GM23338 (cell line): ENCODE measurements at regions not wholly inside any gene's neighbourhood (a gene's known extent, or its start where the extent isn't known, plus 50 kb on each side); places are given as distances from the start of the nearest gene placed in this dataset.

Experiments used
- ATAC-seq: fragments of 200-7000 bp; cut with Tn5 transposase; 3 replicates; pipeline ENCODE4 v1.9.1; 2020
- DNase-seq: peaks from one replicate; pipeline ENCODE4 v3.0.0-alpha.2; 2015; ENCODE audit warnings: low spot score
- H2AFZ ChIP-seq: fragments of 200-600 bp; sonication (generic); 2 replicates; pipeline ENCODE4 v1.8.0; 2016; ENCODE audit warnings: antibody characterized with exemption, mild to moderate bottlenecking, moderate library complexity
- H3F3A ChIP-seq: fragments of 200-600 bp; sonication (generic); replicated peaks from 2 replicates; pipeline ENCODE4 v1.8.0; 2017; ENCODE audit warnings: antibody characterized with exemption, mixed run types, low read depth
- H3K27ac ChIP-seq: fragments of 200-600 bp; sonication (generic); 2 replicates; pipeline ENCODE4 v1.6.1; 2016; ENCODE audit warnings: low read depth
- H3K27me3 ChIP-seq: fragments of 200-600 bp; sonication (generic); 2 replicates; pipeline ENCODE4 v1.8.0; 2016; ENCODE audit warnings: mild to moderate bottlenecking, mixed run types, moderate library complexity; ENCODE audit not compliant: insufficient read depth
- H3K36me3 ChIP-seq: fragments of 200-600 bp; sonication (generic); 2 replicates; pipeline ENCODE4 v1.8.0; 2016; ENCODE audit warnings: mild to moderate bottlenecking; ENCODE audit not compliant: insufficient read depth
- H3K4me1 ChIP-seq: fragments of 200-600 bp; sonication (generic); 2 replicates; pipeline ENCODE4 v1.8.0; 2016; ENCODE audit warnings: mild to moderate bottlenecking, moderate library complexity; ENCODE audit not compliant: insufficient read depth
- H3K4me2 ChIP-seq: fragments of 200-600 bp; sonication (generic); 2 replicates; pipeline ENCODE4 v1.7.1; 2017; ENCODE audit warnings: mixed run types
- H3K4me3 ChIP-seq: fragments of 200-600 bp; sonication (generic); 2 replicates; pipeline ENCODE4 v1.6.1; 2016; ENCODE audit warnings: mixed run types
- H3K79me2 ChIP-seq: fragments of 200-600 bp; sonication (generic); replicated peaks from 2 replicates; pipeline ENCODE4 v1.8.0; 2017; ENCODE audit warnings: mild to moderate bottlenecking; ENCODE audit not compliant: insufficient read depth
- H3K9me2 ChIP-seq: fragments of 200-600 bp; sonication (generic); 2 replicates; pipeline ENCODE4 v1.8.0; 2017; ENCODE audit not compliant: insufficient read depth
- H4K20me1 ChIP-seq: fragments of 200-600 bp; sonication (generic); replicated peaks from 2 replicates; pipeline ENCODE4 v1.8.0; 2017; ENCODE audit warnings: mild to moderate bottlenecking; ENCODE audit not compliant: insufficient read depth
- H3K27ac Mint-ChIP-seq: 2 replicates; pipeline ENCODE4 v1.8.0; 2020; ENCODE audit warnings: inconsistent platforms, mild to moderate bottlenecking, moderate library complexity, mixed read lengths
- H3K27me3 Mint-ChIP-seq: 3 replicates; pipeline ENCODE4 v1.8.0; 2022; ENCODE audit warnings: low read depth, mild to moderate bottlenecking, moderate library complexity, mixed read lengths, inconsistent platforms; ENCODE audit not compliant: insufficient read depth, poor library complexity
- H3K36me3 Mint-ChIP-seq: 3 replicates; pipeline ENCODE4 v1.8.0; 2021; ENCODE audit warnings: low read depth, mild to moderate bottlenecking, inconsistent platforms, moderate library complexity, mixed read lengths
- H3K4me1 Mint-ChIP-seq: 3 replicates; pipeline ENCODE4 v1.8.0; 2020; ENCODE audit warnings: mild to moderate bottlenecking, inconsistent platforms, mixed read lengths
- H3K4me3 Mint-ChIP-seq: 3 replicates; pipeline ENCODE4 v1.8.0; 2021; ENCODE audit warnings: moderate library complexity, mild to moderate bottlenecking, inconsistent platforms, mixed read lengths
- H3K9me3 Mint-ChIP-seq: 3 replicates; pipeline ENCODE4 v1.8.0; 2020; ENCODE audit warnings: moderate library complexity, mild to moderate bottlenecking, inconsistent platforms, mixed read lengths
- CREB1 ChIP-seq: fragments of 250-450 bp; sonication (Bioruptor Pico); IDR thresholded peaks from 2 replicates; pipeline ENCODE4 v1.5.0; 2020; ENCODE audit warnings: low read depth, mild to moderate bottlenecking, moderate library complexity
- EZH2 ChIP-seq: fragments of 200-600 bp; sonication (generic); IDR thresholded peaks from one replicate; pipeline ENCODE4 v1.8.0; 2017; ENCODE audit warnings: antibody characterized with exemption, mild to moderate bottlenecking, low read depth; ENCODE audit not compliant: unreplicated experiment
- EZH2phosphoT487 ChIP-seq: fragments of 200-600 bp; sonication (generic); IDR thresholded peaks from one replicate; pipeline ENCODE4 v1.8.1; 2018; ENCODE audit warnings: antibody characterized with exemption; ENCODE audit not compliant: unreplicated experiment
- NANOG ChIP-seq: IDR thresholded peaks from 2 replicates; pipeline ENCODE4 v1.6.1; 2016; ENCODE audit warnings: antibody characterized with exemption, borderline replicate concordance
- POLR2AphosphoS5 ChIP-seq: IDR thresholded peaks from 2 replicates; pipeline ENCODE4 v1.6.1; 2016; ENCODE audit warnings: antibody characterized with exemption, low read depth
- STAT1 ChIP-seq: IDR thresholded peaks from one replicate; pipeline ENCODE4 v1.6.1; 2016; ENCODE audit warnings: antibody characterized with exemption; ENCODE audit not compliant: unreplicated experiment
- ZNF114 ChIP-seq: fragments of 250-450 bp; sonication (Bioruptor Pico); IDR thresholded peaks from 2 replicates; pipeline ENCODE4 v1.5.0; 2020; ENCODE audit warnings: mild to moderate bottlenecking, moderate library complexity
- ZNF331 ChIP-seq: fragments of 250-450 bp; sonication (Bioruptor Pico); IDR thresholded peaks from 2 replicates; pipeline ENCODE4 v1.5.0; 2020; ENCODE audit warnings: low read depth, mild to moderate bottlenecking, moderate library complexity
- TF ChIP-seq, protein P1 (sequence below): IDR thresholded peaks from 2 replicates; pipeline ENCODE4 v1.6.1; 2016; ENCODE audit warnings: antibody characterized with exemption
- TF ChIP-seq, protein P2 (sequence below): fragments of 250-450 bp; sonication (Bioruptor Pico); IDR thresholded peaks from 2 replicates; pipeline ENCODE4 v1.5.0; 2020; ENCODE audit warnings: mild to moderate bottlenecking, moderate library complexity

DNA sequence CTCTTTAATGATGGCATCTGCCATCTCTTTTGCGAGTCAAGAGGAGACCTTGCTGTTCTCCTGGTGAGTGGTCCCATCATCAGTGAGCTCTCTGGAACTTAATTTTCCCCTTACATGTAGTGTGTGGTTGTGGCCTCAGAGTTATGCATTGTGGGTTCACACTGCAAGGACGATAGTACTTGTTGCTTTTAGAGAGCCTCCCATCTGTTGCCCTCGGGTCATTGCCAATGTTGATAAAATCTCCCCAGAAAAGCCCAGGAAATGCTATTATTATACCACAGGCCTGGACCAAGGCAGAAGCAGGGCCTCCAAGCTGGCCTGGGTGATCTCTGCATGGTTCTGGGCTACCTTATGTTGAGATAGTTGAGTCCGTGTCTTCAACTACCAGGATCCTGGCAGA is 241.6 kb downstream of the BMP7 start:
- Histone ChIP-seq H3K27me3 (no peaks in the 10 kb centered on the region), H3K4me1 (peaks cover 12% of the 10 kb centered on the region), H3K36me3 (no peaks in the 10 kb centered on the region), H3K79me2 (no peaks in the 10 kb centered on the region), H3K9me2 (peaks cover 2% of the 10 kb centered on the region; the same call in 1 of the 2 replicates), H2AFZ (no peak overlapping the region), H4K20me1 (no peaks in the 10 kb centered on the region), H3K4me2 (no peak overlapping the region), H3F3A (no peaks in the 10 kb centered on the region), H3K4me3 (no peak overlapping the region), H3K27ac (no peak overlapping the region)
- TF ChIP-seq POLR2AphosphoS5 = no peak
- TF ChIP-seq, protein P1, sequence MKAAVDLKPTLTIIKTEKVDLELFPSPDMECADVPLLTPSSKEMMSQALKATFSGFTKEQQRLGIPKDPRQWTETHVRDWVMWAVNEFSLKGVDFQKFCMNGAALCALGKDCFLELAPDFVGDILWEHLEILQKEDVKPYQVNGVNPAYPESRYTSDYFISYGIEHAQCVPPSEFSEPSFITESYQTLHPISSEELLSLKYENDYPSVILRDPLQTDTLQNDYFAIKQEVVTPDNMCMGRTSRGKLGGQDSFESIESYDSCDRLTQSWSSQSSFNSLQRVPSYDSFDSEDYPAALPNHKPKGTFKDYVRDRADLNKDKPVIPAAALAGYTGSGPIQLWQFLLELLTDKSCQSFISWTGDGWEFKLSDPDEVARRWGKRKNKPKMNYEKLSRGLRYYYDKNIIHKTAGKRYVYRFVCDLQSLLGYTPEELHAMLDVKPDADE = no peak
- TF ChIP-seq EZH2phosphoT487 = no peak
- no peak for TF ChIP-seq ZNF114 (CRISPR knock-in tag)
- Mint-ChIP-seq H3K36me3 (no peaks in the 10 kb centered on the region), H3K27me3 (peaks cover 6% of the 10 kb centered on the region), H3K4me3 (no peak overlapping the region), H3K9me3 (peaks cover 3% of the 10 kb centered on the region; the same call in 1 of the 3 replicates), H3K4me1 (peaks cover 29% of the 10 kb centered on the region), H3K27ac (no peak overlapping the region)
- ATAC-seq = no peak
- DNase-seq = no peak

DNA sequence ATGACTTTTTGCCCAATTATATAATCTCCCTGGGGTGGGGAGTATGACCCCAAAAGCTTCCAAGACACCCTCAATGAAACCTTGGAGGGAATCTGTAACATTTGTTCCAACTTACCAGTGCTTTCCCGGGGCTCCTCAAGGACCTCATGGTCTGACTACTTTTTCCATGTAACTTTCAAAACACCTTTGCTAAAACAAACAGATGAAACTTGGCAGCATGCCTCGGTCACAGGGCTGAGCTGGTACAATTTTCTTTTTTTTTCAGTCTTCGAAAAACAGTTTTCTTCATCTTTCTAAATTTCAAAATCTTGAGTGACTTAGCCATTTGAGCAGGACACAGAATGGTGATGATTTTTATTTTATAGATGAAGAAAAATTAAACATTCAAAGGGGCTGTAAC is 241.2 kb downstream of the BMP7 start:
- Mint-ChIP-seq H3K4me3 (no peak overlapping the region), H3K27ac (no peak overlapping the region), H3K27me3 (peaks cover 7% of the 10 kb centered on the region), H3K4me1 (peaks cover 33% of the 10 kb centered on the region), H3K36me3 (no peaks in the 10 kb centered on the region), H3K9me3 (peaks cover 3% of the 10 kb centered on the region; the same call in 1 of the 3 replicates)
- Histone ChIP-seq H4K20me1 (no peaks in the 10 kb centered on the region), H3K36me3 (no peaks in the 10 kb centered on the region), H3K9me2 (peaks cover 2% of the 10 kb centered on the region; the same call in 1 of the 2 replicates), H3F3A (no peaks in the 10 kb centered on the region), H3K4me3 (no peak overlapping the region), H3K27ac (no peak overlapping the region), H3K27me3 (no peaks in the 10 kb centered on the region), H3K79me2 (no peaks in the 10 kb centered on the region), H3K4me1 (peaks cover 16% of the 10 kb centered on the region), H3K4me2 (no peak overlapping the region), H2AFZ (no peak overlapping the region)
- DNase-seq (no peak), ATAC-seq (no peak)
- TF ChIP-seq CREB1 (no peak), ZNF114 (CRISPR knock-in tag) (no peak), EZH2 (no peak), EZH2phosphoT487 (no peak), POLR2AphosphoS5 (no peak), NANOG (no peak), STAT1 (no peak), ZNF331 (CRISPR knock-in tag) (no peak)
- TF ChIP-seq, protein P1 = no peak
- TF ChIP-seq, protein P2, sequence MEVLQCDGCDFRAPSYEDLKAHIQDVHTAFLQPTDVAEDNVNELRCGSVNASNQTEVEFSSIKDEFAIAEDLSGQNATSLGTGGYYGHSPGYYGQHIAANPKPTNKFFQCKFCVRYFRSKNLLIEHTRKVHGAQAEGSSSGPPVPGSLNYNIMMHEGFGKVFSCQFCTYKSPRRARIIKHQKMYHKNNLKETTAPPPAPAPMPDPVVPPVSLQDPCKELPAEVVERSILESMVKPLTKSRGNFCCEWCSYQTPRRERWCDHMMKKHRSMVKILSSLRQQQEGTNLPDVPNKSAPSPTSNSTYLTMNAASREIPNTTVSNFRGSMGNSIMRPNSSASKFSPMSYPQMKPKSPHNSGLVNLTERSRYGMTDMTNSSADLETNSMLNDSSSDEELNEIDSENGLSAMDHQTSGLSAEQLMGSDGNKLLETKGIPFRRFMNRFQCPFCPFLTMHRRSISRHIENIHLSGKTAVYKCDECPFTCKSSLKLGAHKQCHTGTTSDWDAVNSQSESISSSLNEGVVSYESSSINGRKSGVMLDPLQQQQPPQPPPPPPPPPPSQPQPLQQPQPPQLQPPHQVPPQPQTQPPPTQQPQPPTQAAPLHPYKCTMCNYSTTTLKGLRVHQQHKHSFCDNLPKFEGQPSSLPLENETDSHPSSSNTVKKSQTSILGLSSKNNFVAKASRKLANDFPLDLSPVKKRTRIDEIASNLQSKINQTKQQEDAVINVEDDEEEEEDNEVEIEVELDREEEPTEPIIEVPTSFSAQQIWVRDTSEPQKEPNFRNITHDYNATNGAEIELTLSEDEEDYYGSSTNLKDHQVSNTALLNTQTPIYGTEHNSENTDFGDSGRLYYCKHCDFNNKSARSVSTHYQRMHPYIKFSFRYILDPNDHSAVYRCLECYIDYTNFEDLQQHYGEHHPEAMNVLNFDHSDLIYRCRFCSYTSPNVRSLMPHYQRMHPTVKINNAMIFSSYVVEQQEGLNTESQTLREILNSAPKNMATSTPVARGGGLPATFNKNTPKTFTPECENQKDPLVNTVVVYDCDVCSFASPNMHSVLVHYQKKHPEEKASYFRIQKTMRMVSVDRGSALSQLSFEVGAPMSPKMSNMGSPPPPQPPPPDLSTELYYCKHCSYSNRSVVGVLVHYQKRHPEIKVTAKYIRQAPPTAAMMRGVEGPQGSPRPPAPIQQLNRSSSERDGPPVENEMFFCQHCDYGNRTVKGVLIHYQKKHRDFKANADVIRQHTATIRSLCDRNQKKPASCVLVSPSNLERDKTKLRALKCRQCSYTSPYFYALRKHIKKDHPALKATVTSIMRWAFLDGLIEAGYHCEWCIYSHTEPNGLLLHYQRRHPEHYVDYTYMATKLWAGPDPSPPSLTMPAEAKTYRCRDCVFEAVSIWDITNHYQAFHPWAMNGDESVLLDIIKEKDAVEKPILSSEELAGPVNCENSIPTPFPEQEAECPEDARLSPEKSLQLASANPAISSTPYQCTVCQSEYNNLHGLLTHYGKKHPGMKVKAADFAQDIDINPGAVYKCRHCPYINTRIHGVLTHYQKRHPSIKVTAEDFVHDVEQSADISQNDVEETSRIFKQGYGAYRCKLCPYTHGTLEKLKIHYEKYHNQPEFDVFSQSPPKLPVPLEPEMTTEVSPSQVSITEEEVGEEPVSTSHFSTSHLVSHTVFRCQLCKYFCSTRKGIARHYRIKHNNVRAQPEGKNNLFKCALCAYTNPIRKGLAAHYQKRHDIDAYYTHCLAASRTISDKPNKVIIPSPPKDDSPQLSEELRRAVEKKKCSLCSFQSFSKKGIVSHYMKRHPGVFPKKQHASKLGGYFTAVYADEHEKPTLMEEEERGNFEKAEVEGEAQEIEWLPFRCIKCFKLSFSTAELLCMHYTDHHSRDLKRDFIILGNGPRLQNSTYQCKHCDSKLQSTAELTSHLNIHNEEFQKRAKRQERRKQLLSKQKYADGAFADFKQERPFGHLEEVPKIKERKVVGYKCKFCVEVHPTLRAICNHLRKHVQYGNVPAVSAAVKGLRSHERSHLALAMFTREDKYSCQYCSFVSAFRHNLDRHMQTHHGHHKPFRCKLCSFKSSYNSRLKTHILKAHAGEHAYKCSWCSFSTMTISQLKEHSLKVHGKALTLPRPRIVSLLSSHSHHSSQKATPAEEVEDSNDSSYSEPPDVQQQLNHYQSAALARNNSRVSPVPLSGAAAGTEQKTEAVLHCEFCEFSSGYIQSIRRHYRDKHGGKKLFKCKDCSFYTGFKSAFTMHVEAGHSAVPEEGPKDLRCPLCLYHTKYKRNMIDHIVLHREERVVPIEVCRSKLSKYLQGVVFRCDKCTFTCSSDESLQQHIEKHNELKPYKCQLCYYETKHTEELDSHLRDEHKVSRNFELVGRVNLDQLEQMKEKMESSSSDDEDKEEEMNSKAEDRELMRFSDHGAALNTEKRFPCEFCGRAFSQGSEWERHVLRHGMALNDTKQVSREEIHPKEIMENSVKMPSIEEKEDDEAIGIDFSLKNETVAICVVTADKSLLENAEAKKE (CRISPR knock-in tag) = no peak
